Transverse colon (tissue), 4 donors: ENCODE measurements at regions not wholly inside any gene's neighbourhood (a gene's known extent, or its start where the extent isn't known, plus 50 kb on each side); places are given as distances from the start of the nearest gene placed in this dataset.

ENCODE experiments used
- DNase-seq: peaks from one replicate; pipeline ENCODE4 v3.0.0-alpha.2; 2019
- H3K27ac ChIP-seq, 4 donors: fragments of 200-600 bp; sonication (generic); 2 replicates each; pipeline ENCODE4 v1.5.1; 2016 to 2018; ENCODE audit warnings: inconsistent platforms in 4 of 4
- H3K27me3 ChIP-seq: fragments of 200-600 bp; sonication (generic); 2 replicates; pipeline ENCODE4 v1.5.1; 2017; ENCODE audit warnings: inconsistent platforms
- H3K36me3 ChIP-seq, 4 donors: fragments of 200-600 bp; sonication (generic); 2 replicates each; pipeline ENCODE4 v1.5.1; 2017 to 2019; ENCODE audit warnings: inconsistent platforms in 4 of 4
- H3K4me1 ChIP-seq, 4 donors: fragments of 200-600 bp; sonication (generic); 2 replicates each; pipeline ENCODE4 v1.5.1; 2017 to 2020; ENCODE audit warnings: inconsistent platforms in 4 of 4
- H3K4me3 ChIP-seq, 4 donors: fragments of 200-600 bp; sonication (generic); 1 replicate in 1 of 4; 2 replicates in 3 of 4; pipeline versions ENCODE4 v1.5.1 to v1.6.1; 2017 to 2019; ENCODE audit warnings: inconsistent platforms in 4 of 4
- H3K9me3 ChIP-seq, 2 donors: fragments of 200-600 bp; sonication (generic); 2 replicates each; pipeline ENCODE4 v1.5.1; 2017 to 2019; ENCODE audit warnings: inconsistent platforms in 2 of 2
- CTCF ChIP-seq, 5 experiments: fragments of 200-600 bp in 3 of 5; fragments of 450-650 bp in 2 of 5; sonication (generic) in 3 of 5; IDR thresholded peaks; 1 replicate in 2 of 5; 2 replicates in 3 of 5; pipeline ENCODE4 v1.5.1; 2016 to 2017; ENCODE audit warnings: antibody characterized with exemption in 5 of 5, inconsistent platforms in 3 of 5, mild to moderate bottlenecking in 2 of 5, moderate library complexity in 1 of 5
- EP300 ChIP-seq: sonication (generic); formaldehyde crosslinking; IDR thresholded peaks from one replicate; pipeline ENCODE4 v1.6.1; 2017; ENCODE audit warnings: antibody characterized with exemption, low read depth
- POLR2A ChIP-seq: fragments of 450-650 bp; IDR thresholded peaks from one replicate; pipeline ENCODE4 v1.6.1; 2016; ENCODE audit warnings: antibody characterized with exemption, mild to moderate bottlenecking, moderate library complexity
- POLR2AphosphoS5 ChIP-seq, 3 donors: sonication (generic); formaldehyde crosslinking; IDR thresholded peaks; one replicate each; pipeline ENCODE4 v1.6.1; 2016; ENCODE audit warnings: antibody characterized with exemption in 3 of 3
- WGBS, 2 donors: methylation state at CpG; one replicate each; pipeline ENCODE4 v1.1.5; 2018; ENCODE audit warnings: low coverage in 1 of 2; 5-methylcytosine and 5-hydroxymethylcytosine counted together
- in situ Hi-C, 4 donors: fragments of 200-750 bp; cut with MboI; loops; one replicate each; pipeline versions ENCODE4 v1.15.0 to v1.15.1; 2017; ENCODE audit warnings: low sequenced_read_pairs in 3 of 4, low pct_ligation_motif_present in 1 of 4, low pct_unique_long_range_greater_than_20kb in 1 of 4
- intact Hi-C: fragments of 100-400 bp; cut with DNase I; formaldehyde crosslinking; loops from one replicate; pipeline ENCODE4 v1.15.1; 2023; ENCODE audit warnings: low total_unique reads

- in situ Hi-C loops (loop anchor here in 1 of 4 donors (25.0 kb wide), 1 partner anchor 1025 kb away; no protein-coding TSS in a partner anchor), intact Hi-C loops (no loop called here)
- no peak for TF ChIP-seq POLR2A
- TF ChIP-seq EP300, result no peak
- no peak for TF ChIP-seq CTCF (IDR thresholded peaks at IDR 0.05)
- no peak for TF ChIP-seq POLR2AphosphoS5 (IDR thresholded peaks at IDR 0.05)
Measured at GRCh38 chr5:158086856-158087255, 227.9 kb upstream of the CLINT1 start.

GRCh38 chr5:158084292-158084691, 225.3 kb upstream of the CLINT1 start:
- peaks cover 0 to 4% (median 0%) of the 10 kb centered on the region in 4 donors for H3K4me1 ChIP-seq
- no peaks in the 10 kb centered on the region for H3K36me3 ChIP-seq
- no peak for TF ChIP-seq EP300
- intact Hi-C loops, result no loop called here
- H3K27me3 ChIP-seq, result no peaks in the 10 kb centered on the region
- no peak for DNase-seq
- H3K9me3 ChIP-seq, result no peaks in the 10 kb centered on the region
- in situ Hi-C loops, result loop anchor here in 1 of 4 donors (25.0 kb wide), 1 partner anchor 1028 kb away; no protein-coding TSS in a partner anchor
- H3K27ac ChIP-seq, result no peak overlapping the region
- 72 to 90% methylated on average over 2 to 4 of the region's 4 CpGs for WGBS, 2 donors
- no peak overlapping the region for H3K4me3 ChIP-seq

More at GRCh38 chr5:158086856-158087255, 227.9 kb upstream of the CLINT1 start:
- 40 to 61% methylated on average over 2 to 3 of the region's 3 CpGs for WGBS, 2 donors
- H3K27ac ChIP-seq, result no peak overlapping the region
- H3K9me3 ChIP-seq, result no peaks in the 10 kb centered on the region
- H3K4me3 ChIP-seq, result no peak overlapping the region
- no peak for DNase-seq
- no peaks in the 10 kb centered on the region for H3K27me3 ChIP-seq
- peaks cover 0 to 4% (median 0%) of the 10 kb centered on the region in 4 donors for H3K4me1 ChIP-seq
- H3K36me3 ChIP-seq, result no peaks in the 10 kb centered on the region

- intact Hi-C loops, result no loop called here
- no peaks in the 10 kb centered on the region for H3K9me3 ChIP-seq
Measured at GRCh38 chr5:158082696-158083287, 223.8 kb upstream of the CLINT1 start.

GRCh38 chr5:158080112-158080511, 221.2 kb upstream of the CLINT1 start:
- TF ChIP-seq POLR2AphosphoS5 (IDR thresholded peaks at IDR 0.05) (no peak), CTCF (IDR thresholded peaks at IDR 0.05) (no peak), POLR2A (no peak), EP300 (no peak)
- intact Hi-C loops (no loop called here), in situ Hi-C loops (loop anchor here in 1 of 4 donors (25.0 kb wide), 1 partner anchor 1032 kb away; no protein-coding TSS in a partner anchor)
- Histone ChIP-seq H3K4me3 (no peak overlapping the region), H3K27me3 (no peaks in the 10 kb centered on the region), H3K4me1 (peaks cover 0 to 8% (median 2%) of the 10 kb centered on the region in 4 donors), H3K9me3 (no peaks in the 10 kb centered on the region), H3K36me3 (no peaks in the 10 kb centered on the region), H3K27ac (no peak overlapping the region)
- WGBS, 2 donors, result 95% methylated on average over 1 of the region's 1 CpG; no CpG with 5 or more reads in 1 of the 2 donors
- DNase-seq, result no peak

More at GRCh38 chr5:158082696-158083287, 223.8 kb upstream of the CLINT1 start:
- DNase-seq, result no peak
- no peak for TF ChIP-seq CTCF (IDR thresholded peaks at IDR 0.05)
- no peak for TF ChIP-seq POLR2A
- no peak for TF ChIP-seq EP300
- TF ChIP-seq POLR2AphosphoS5 (IDR thresholded peaks at IDR 0.05), result no peak
- in situ Hi-C loops, result loop anchor here in 1 of 4 donors (25.0 kb wide), 1 partner anchor 1030 kb away; no protein-coding TSS in a partner anchor
- Histone ChIP-seq H3K36me3 (no peaks in the 10 kb centered on the region), H3K27me3 (no peaks in the 10 kb centered on the region), H3K4me1 (peaks cover 0 to 4% (median 0%) of the 10 kb centered on the region in 4 donors), H3K4me3 (no peak overlapping the region), H3K27ac (no peak overlapping the region)
- 65 to 76% methylated on average over 2 of the region's 2 CpGs for WGBS, 2 donors
